HG03025 (cell line): ENCODE measurements at regions not wholly inside any gene's neighbourhood (a gene's known extent, or its start where the extent isn't known, plus 50 kb on each side); places are given as distances from the start of the nearest gene placed in this dataset.
"Not testable (repeated sequence)": the region's sequence is repeated elsewhere in the genome, so short reads cannot be mapped to it uniquely, and the experiment has no call there.

Source experiments
- ATAC-seq: cut with Tn5 transposase; IDR thresholded peaks from one replicate; pipeline ENCODE4 v1.9.1; 2021; ENCODE audit warnings: mild to moderate bottlenecking, moderate library complexity; ENCODE audit not compliant: unreplicated experiment, low FRiP score

DNA sequence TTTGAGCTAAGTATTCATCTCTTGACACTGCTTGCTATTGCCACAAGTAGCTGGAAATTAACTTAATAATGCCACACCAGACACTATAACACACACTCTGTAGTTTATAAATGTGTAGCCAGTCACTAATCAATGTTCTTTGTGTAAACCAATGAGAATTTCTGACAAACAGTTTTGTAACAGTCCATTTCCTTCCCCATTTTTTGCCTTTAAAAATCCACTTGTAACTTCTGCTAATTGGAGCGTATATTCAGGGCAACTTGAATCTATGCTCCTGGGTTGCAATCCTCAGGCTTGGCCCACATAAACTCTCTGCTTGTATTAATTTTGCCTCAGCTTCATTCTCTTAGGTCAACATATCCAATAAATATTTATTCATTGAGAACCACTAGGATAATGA, 125.0 kb upstream of the DHRS4 start:
- no peak for ATAC-seq

- no peak for ATAC-seq
These were observed 123.7 kb upstream of the DHRS4 start for GRCh38 chr14:23829736-23830471.

- ATAC-seq = no peak
These were observed 122.0 kb upstream of the DHRS4 start for GRCh38 chr14:23831596-23831995.

- no peak for ATAC-seq
These were observed 91.9 kb upstream of the DHRS4 start for GRCh38 chr14:23861666-23862065.

GRCh38 chr14:23862513-23862912, 91.1 kb upstream of the DHRS4 start:
- ATAC-seq = no peak

DNA sequence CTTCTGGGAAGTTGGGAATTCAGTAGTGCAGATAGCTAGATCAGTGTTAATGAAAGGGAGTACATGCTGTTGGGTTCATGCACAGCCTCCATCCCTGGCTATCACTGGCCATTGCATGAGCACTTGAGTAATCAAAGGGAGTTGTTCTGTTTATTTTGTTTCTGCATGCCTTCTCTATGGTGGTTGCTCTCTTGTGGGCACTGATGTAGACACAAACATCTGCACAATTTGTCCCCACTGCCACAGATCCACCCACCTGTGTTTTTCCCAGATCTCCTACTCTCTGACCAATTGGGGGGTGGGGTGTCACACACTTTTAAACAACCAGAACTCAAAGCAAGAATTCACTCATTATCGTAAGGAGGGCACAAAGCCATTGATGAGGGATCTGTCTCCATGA, 89.7 kb upstream of the DHRS4 start:
- ATAC-seq = no peak

GRCh38 chr14:23864259-23864658, 89.3 kb upstream of the DHRS4 start:
- no peak for ATAC-seq

DNA sequence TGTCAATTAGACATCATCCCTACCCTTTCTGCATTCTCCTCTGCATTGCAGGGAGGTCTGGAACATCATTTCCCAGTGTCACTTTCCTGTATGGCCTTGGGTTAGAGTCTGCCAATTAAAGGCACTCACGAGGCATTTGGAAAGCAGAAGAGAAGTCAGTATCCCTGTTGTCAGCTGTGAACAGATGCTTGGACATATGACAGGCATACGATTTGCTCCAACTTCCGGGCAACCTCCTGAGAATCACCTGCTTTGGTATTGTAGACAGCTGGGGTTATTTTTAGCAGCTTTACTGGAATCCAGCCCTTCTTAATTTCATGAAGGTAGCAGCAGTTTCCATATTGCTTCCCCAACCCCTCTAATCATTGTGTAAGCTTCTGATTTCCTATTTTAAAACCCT, 88.7 kb upstream of the DHRS4 start:
- no peak for ATAC-seq

DNA sequence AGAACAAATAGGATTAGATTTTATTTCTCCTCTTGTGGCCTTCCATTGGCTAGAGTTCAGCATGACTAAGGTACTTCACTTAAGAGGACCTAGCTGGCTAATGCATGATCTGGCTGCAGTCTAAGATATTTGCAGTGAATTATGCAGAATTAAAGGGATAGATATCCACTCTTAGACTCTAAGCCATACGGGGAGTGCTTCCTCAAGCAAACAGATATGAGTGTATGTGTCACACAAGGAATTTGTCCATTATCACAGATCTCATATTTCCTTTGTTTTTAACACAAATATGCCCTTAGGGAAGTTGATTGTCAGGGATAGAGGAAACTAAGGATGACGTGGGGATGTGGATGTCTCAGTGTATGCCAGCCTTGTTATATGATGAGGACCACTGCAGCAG, 88.1 kb upstream of the DHRS4 start:
- ATAC-seq = no peak

DNA sequence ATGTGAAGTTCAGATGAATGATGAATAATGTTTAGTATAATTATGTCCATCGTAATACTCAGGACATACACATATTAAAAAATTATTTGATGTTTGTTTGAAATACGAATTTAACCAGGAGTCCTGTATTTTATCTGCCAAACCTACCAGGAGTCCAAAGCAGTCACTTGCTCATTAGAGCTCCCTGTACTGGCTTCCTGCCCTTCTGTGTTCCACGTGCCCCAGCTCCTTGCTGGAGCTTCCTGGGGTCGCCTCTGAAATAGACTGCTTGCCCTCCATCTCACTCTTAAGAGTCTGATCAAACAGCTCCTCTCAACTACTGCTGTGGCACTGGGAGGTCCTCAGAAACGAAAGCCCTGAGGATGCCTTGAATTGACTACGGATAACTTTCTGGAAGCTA, 87.3 kb upstream of the DHRS4 start:
- ATAC-seq = no peak

DNA sequence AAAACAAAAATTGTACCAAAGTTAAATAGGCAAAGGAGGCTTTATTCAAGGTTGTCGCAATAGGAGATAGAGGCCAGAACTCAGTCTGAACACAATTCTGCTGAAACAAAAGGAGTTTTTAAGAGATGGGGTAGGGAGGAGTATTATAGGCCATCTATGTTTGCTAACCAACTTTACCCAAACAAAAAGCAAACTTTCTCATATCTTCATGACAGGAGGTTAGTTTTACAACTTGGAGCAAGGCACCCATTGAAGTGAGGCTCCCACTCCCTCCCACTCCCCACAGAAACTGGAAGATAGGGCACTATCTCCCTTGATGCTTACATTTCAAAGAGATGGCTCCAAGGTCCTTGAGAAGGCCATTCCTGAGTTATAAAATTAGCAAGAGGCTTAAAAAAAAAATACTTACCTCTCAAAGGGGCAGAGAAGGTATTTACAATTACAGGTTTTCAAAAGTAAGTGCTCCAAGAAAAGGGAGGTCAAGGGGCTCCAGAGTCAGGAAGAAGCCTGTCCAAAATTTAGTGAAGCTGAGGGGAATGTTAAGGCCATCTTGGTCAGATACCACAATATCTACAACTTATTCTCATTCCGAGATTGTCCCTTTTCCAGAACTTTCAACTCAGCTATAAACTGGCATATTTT, 84.4 kb upstream of the DHRS4 start:
- no peak for ATAC-seq

DNA sequence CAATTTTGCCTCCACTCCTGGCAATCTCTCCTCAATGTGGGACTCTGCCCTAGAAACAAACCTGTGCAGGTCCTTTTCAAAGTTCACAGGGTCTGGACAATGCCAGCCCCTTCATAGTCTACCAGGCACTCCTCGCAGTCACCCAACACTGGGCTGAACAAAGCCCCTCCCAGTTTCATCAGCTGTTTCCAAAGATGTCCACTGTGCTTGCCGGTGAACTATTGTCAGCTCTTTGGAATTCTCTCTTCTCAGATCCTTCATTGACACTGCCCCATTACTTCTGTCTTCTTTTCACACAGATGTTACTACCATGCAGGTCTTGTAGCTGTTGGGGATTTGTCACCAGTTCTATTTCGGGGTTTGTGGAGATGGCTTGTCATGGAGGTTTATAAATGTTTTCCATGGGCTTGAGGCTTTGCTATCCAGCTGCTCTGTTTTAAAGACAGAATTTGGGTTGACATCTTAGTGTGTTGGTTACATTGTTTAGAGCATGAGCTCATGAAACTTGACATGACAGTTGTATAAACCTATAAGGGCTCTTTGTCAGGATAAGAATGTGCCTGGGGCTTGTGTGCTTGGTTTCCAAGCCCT, 77.3 kb upstream of the DHRS4 start:
- ATAC-seq = no peak

GRCh38 chr14:23877111-23877510, 76.5 kb upstream of the DHRS4 start:
- ATAC-seq = peak; percentile 69

GRCh38 chr14:23877538-23878180, 75.9 kb upstream of the DHRS4 start:
- peak; percentile 76 for ATAC-seq

- no peak for ATAC-seq
These were observed 72.3 kb upstream of the DHRS4 start for GRCh38 chr14:23881282-23881681.

DNA sequence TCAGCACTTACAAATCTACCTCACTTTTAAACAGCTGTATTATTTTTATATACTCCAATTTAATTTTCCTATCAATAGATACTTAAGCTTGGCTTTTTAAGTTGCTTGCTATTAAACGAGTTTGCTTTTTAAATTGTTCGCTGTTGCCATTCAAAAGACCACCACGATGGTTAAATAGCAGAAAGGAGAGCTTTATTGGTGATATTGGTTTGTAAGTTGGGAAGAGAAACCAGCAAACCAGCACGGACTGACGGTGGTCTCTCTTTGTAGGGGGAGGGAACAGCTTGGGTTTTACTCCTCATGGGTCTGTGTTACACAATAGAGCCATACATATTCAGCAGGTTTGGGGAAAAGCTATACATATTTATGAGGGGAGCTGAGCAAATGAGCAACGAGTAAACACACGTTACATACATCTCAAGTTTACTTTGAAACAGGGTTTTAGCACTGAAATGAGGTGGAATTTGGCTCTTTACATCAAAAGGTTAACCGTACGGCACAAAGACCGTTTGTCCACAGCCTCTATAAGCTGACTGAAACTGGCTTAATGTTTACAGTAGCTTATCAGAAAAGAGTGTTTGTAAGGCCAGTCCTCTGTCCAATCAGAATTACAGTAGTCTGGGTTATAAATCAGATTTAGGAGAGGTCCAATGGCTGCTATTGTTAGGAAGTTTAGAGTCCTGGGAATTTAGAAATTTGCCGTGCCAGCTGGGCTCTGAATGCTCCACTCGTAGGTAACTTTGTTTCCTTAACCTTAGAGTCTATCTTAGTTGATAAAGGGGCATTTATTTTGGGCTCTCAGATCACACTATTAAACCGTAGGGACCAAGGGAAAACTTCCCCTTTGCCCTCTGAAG, 69.7 kb upstream of the DHRS4 start:
- no peak for ATAC-seq

DNA sequence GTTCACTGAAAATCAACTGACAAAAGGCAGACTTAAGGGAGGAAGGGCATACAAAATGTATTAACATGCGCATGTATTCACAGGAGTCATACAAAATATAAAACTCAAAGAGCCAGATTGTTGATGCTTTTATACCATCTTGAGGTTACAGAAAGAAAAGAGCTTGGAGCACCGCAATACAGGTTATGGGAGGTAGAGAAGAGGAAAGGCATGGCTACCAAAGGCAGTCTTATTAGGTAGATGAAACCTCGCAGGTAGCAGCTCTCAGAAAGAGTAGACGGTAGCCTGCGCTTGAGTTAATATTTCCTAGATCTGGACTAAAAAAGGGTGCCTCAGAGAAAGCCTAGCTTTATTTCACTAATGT, 69.0 kb upstream of the DHRS4 start:
- no peak for ATAC-seq

DNA sequence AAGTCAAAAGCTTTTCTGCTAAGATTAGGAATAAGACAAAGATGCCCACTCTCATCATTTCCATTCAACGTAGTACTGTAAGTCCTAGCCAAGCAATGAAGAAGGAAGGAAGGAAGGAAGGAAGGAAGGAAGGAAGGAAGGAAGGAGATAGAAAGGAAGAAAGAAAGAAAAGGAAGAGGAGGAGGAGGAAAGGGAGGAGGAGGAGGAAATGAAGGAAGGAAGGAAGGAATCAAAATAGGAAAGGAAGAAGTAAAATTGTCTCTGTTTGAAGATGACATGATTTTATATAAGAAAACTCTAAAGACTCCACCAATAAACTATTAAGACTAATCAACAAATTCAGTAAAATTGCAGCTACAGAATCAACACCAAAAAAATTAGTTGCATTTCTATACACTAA, 66.0 kb upstream of the DHRS4 start:
- no peak for ATAC-seq

DNA sequence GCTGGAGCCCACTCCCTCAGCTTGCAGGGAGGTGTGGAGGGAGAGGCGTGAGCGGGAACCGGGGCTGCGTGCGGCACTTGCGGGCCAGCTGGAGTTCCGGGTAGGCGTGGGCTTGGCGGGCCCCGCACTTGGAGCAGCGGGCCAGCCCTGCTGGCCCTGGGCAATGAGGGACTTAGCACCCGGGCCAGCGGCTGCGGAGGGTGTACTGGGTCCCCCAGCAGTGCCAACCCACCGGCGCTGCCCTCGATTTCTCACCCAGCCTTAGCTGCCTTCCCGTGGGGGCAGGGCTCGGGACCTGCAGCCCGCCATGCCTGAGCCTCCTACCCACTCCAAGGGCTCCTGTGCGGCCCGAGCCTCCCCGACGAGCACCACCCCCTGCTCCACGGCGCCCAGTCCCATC, 61.9 kb upstream of the DHRS4 start:
- ATAC-seq = not testable (repeated sequence)

DNA sequence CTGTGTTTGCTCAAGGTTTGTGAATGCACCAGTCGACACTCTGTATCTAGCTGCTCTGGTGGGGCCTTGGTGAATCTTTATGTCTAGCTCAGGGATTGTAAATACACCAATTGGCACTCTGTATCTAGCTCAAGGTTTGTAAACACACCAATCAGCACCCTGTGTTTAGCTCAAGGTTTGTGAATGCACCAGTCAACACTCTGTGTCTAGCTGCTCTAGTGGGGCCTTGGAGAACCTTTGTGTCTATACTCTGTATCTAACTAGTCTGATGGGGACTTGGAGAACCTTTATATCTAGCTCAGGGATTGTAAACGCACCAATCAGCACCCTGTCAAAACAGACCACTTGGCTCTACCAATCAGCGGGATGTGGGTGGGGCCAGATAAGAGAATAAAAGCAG, 61.3 kb upstream of the DHRS4 start:
- ATAC-seq = not testable (repeated sequence)
